ENCODE measurements at regions not wholly inside any gene's neighbourhood (a gene's known extent, or its start where the extent isn't known, plus 50 kb on each side); places are given as distances from the start of the nearest gene placed in this dataset.

DNA sequence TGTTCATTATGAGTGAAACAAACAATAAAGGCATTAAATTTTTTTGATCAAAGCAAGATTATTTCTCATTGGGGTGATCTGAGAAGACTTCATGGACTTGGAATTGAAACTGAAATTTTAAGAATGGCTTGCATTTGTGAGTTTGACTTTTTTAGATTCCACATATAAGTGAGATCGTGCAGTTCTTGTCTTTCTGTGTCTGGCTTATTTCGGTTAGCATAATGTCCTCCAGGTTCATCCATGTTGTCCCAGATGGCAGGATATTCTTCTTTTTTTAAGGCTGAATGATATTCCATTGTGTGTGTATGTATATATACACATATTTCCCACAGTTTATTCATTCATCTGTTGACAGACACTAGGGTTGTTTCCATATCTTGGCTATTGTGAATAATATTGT, 716.5 kb downstream of the PRELID2 start:
- TF ChIP-seq EZH2 (IDR thresholded peaks at IDR 0.05; ENCODE audit: insufficient read depth, poor library complexity, severe bottlenecking) (no peak), EZH2phosphoT487 (IDR thresholded peaks at IDR 0.05; ENCODE audit: insufficient read depth, low read depth) (no peak)
